Liver (tissue), 8 donors: ENCODE measurements at regions not wholly inside any gene's neighbourhood (a gene's known extent, or its start where the extent isn't known, plus 50 kb on each side); places are given as distances from the start of the nearest gene placed in this dataset.

Experiments used
- DNase-seq: peaks from one replicate; pipeline ENCODE4 v3.0.0-alpha.2; 2017; ENCODE audit warnings: low spot score
- H3K27ac ChIP-seq, 2 donors: one replicate each; pipeline ENCODE4 v1.7.0; 2013; ENCODE audit warnings: inconsistent platforms in 2 of 2, low read length in 2 of 2, control low read depth in 1 of 2, low read depth in 1 of 2, mild to moderate bottlenecking in 1 of 2
- H3K27me3 ChIP-seq, 4 donors: one replicate each; pipeline versions ENCODE4 v1.6.1 to v1.7.0; 2013; ENCODE audit warnings: low read length in 3 of 4, inconsistent platforms in 1 of 4, mild to moderate bottlenecking in 1 of 4, moderate library complexity in 1 of 4; ENCODE audit not compliant: control insufficient read depth in 4 of 4, insufficient read depth in 4 of 4
- H3K36me3 ChIP-seq, 4 donors: one replicate each; pipeline versions ENCODE4 v1.6.1 to v1.7.0; 2013; ENCODE audit warnings: low read length in 3 of 4, mild to moderate bottlenecking in 3 of 4, low read depth in 1 of 4, moderate library complexity in 1 of 4; ENCODE audit not compliant: control insufficient read depth in 4 of 4, insufficient read depth in 3 of 4
- H3K4me1 ChIP-seq, 4 donors: one replicate each; pipeline versions ENCODE4 v1.6.1 to v1.7.0; 2013; ENCODE audit warnings: low read length in 3 of 4, mild to moderate bottlenecking in 3 of 4, moderate library complexity in 1 of 4; ENCODE audit not compliant: control insufficient read depth in 4 of 4, insufficient read depth in 4 of 4
- H3K4me3 ChIP-seq, 3 donors: one replicate each; pipeline versions ENCODE4 v1.6.1 to v1.7.0; 2013; ENCODE audit warnings: low read length in 3 of 3, control low read depth in 1 of 3, low read depth in 1 of 3, mild to moderate bottlenecking in 1 of 3
- H3K9ac ChIP-seq, 2 donors: one replicate each; pipeline ENCODE4 v1.7.0; 2013; ENCODE audit warnings: low read length in 2 of 2, mild to moderate bottlenecking in 2 of 2, moderate library complexity in 2 of 2, control low read depth in 1 of 2, low read depth in 1 of 2
- H3K9me3 ChIP-seq, 4 donors: one replicate each; pipeline versions ENCODE4 v1.6.1 to v1.7.0; 2013; ENCODE audit warnings: low read length in 3 of 4; ENCODE audit not compliant: control insufficient read depth in 4 of 4
- ATF3 ChIP-seq: IDR thresholded peaks from 2 replicates; pipeline ENCODE4 v1.6.1; 2016; ENCODE audit warnings: antibody characterized with exemption
- CTCF ChIP-seq: fragments of 150-350 bp; IDR thresholded peaks from 2 replicates; pipeline ENCODE4 v1.5.1; 2017; ENCODE audit warnings: improper control_type of control experiment, low read depth, low read length; ENCODE audit not compliant: missing input control
- EGR1 ChIP-seq, 2 donors: IDR thresholded peaks; 2 replicates each; pipeline ENCODE4 v1.6.1; 2016 to 2018; ENCODE audit warnings: antibody characterized with exemption in 2 of 2, low read depth in 2 of 2
- FOXA1 ChIP-seq: IDR thresholded peaks from 2 replicates; pipeline ENCODE4 v1.6.1; 2016; ENCODE audit warnings: antibody characterized with exemption
- FOXA2 ChIP-seq: IDR thresholded peaks from 2 replicates; pipeline ENCODE4 v1.6.1; 2016; ENCODE audit warnings: antibody characterized with exemption
- GABPA ChIP-seq, 2 donors: IDR thresholded peaks in 1 of 2; conservative IDR thresholded peaks in 1 of 2; 2 replicates each; pipeline ENCODE4 v1.6.1; 2016; ENCODE audit warnings: antibody characterized with exemption in 2 of 2, mild to moderate bottlenecking in 1 of 2, moderate library complexity in 1 of 2
- HNF4A ChIP-seq, 2 donors: conservative IDR thresholded peaks; 2 replicates each; pipeline ENCODE4 v1.6.1; 2016; ENCODE audit warnings: antibody characterized with exemption in 2 of 2, mild to moderate bottlenecking in 2 of 2
- HNF4G ChIP-seq: IDR thresholded peaks from 2 replicates; pipeline ENCODE4 v1.6.1; 2016; ENCODE audit warnings: antibody characterized with exemption
- MAX ChIP-seq: IDR thresholded peaks from 2 replicates; pipeline ENCODE4 v1.6.1; 2016; ENCODE audit warnings: antibody characterized with exemption
- NR2F2 ChIP-seq: IDR thresholded peaks from 2 replicates; pipeline ENCODE4 v1.6.1; 2016; ENCODE audit warnings: antibody characterized with exemption
- RAD21 ChIP-seq, 2 donors: IDR thresholded peaks; 2 replicates each; pipeline ENCODE4 v1.6.1; 2016; ENCODE audit warnings: antibody characterized with exemption in 2 of 2, mild to moderate bottlenecking in 2 of 2
- REST ChIP-seq: IDR thresholded peaks from 2 replicates; pipeline ENCODE4 v1.6.1; 2016; ENCODE audit warnings: antibody characterized with exemption, mild to moderate bottlenecking
- RXRA ChIP-seq, 2 donors: IDR thresholded peaks; 2 replicates each; pipeline ENCODE4 v1.6.1; 2017 to 2018; ENCODE audit warnings: antibody characterized with exemption in 2 of 2, mild to moderate bottlenecking in 1 of 2
- SP1 ChIP-seq: IDR thresholded peaks from 2 replicates; pipeline ENCODE4 v1.6.1; 2018; ENCODE audit warnings: antibody characterized with exemption, mild to moderate bottlenecking
- TAF1 ChIP-seq: conservative IDR thresholded peaks from 2 replicates; pipeline ENCODE4 v1.6.1; 2016; ENCODE audit warnings: antibody characterized with exemption, mild to moderate bottlenecking
- ZBTB33 ChIP-seq: IDR thresholded peaks from 2 replicates; pipeline ENCODE4 v1.6.1; 2016; ENCODE audit warnings: antibody characterized with exemption
- WGBS: extraction: QIAGEN DNeasy Blood & Tissue Kit; methylation state at CpG from one replicate; pipeline ENCODE4 v1.1.7; 2013; 5-methylcytosine and 5-hydroxymethylcytosine counted together
- donor health status: healthy.
- donor health status: healthy.
- donor health status: healthy.
- donor health status: healthy.
- donor health status: healthy.

- Histone ChIP-seq H3K36me3 (no peaks in the 10 kb centered on the region), H3K9me3 (no peaks in the 10 kb centered on the region), H3K9ac (no peak overlapping the region), H3K27me3 (no peaks in the 10 kb centered on the region), H3K4me1 (no peaks in the 10 kb centered on the region), H3K27ac (no peak overlapping the region), H3K4me3 (no peak overlapping the region)
- DNase-seq = no peak
- WGBS = 76% methylated on average over 2 of the region's 2 CpGs
- TF ChIP-seq RXRA (IDR thresholded peaks at IDR 0.05) (no peak), TAF1 (no peak)
Measured at GRCh38 chr10:44647473-44647872, 262.6 kb upstream of the CXCL12 start.

GRCh38 chr10:44647877-44648542, 263.1 kb upstream of the CXCL12 start:
- H3K27me3 ChIP-seq = no peaks in the 10 kb centered on the region
- no peaks in the 10 kb centered on the region for H3K36me3 ChIP-seq
- TF ChIP-seq ATF3 (no peak), NR2F2 (no peak), CTCF (no peak), TAF1 (no peak), FOXA2 (no peak), HNF4G (no peak), RXRA (IDR thresholded peaks at IDR 0.05) (no peak), RAD21 (IDR thresholded peaks at IDR 0.05) (no peak), HNF4A (conservative IDR thresholded peaks at IDR 0.05) (no peak), GABPA (IDR thresholded peaks at IDR 0.05 in 1 of 2, conservative IDR thresholded peaks at IDR 0.05 in 1 of 2) (no peak), REST (no peak), FOXA1 (no peak), MAX (no peak), EGR1 (IDR thresholded peaks at IDR 0.05; ENCODE audit: low read depth in 2 of 2) (no peak), ZBTB33 (no peak), SP1 (no peak)
- 69% methylated on average over 10 of the region's 10 CpGs for WGBS
- H3K9ac ChIP-seq = no peak overlapping the region
- DNase-seq = no peak
- H3K27ac ChIP-seq = no peak overlapping the region
- no peaks in the 10 kb centered on the region for H3K9me3 ChIP-seq
- H3K4me3 ChIP-seq = no peak overlapping the region
- no peaks in the 10 kb centered on the region for H3K4me1 ChIP-seq
